ENCODE measurements at regions not wholly inside any gene's neighbourhood (a gene's known extent, or its start where the extent isn't known, plus 50 kb on each side); places are given as distances from the start of the nearest gene placed in this dataset.

DNA sequence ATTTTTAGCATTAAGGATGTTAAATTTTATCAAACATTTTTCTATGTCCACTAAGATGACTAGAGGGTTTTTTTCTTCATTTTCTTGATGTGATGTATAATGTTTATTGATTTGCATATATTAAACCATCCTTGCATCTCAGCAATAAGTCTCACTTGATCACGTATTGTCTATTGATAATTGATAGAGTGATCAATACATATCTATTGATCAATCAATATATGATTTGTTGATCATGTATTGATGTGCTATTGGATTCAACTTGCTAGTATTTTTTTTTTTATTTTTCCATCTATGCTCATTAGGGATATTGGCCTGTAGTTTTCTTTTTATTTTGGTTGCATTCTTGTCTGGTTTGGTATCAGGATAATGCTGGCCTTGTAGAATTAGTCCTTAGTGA is 2202.0 kb downstream of the PCDH9 start:
- H3K4me3 ChIP-seq (ENCODE audit: low read length): no peak overlapping the region
- TF ChIP-seq ZNF274 (IDR thresholded peaks at IDR 0.05; ENCODE audit: low read depth, low read length): no peak

DNA sequence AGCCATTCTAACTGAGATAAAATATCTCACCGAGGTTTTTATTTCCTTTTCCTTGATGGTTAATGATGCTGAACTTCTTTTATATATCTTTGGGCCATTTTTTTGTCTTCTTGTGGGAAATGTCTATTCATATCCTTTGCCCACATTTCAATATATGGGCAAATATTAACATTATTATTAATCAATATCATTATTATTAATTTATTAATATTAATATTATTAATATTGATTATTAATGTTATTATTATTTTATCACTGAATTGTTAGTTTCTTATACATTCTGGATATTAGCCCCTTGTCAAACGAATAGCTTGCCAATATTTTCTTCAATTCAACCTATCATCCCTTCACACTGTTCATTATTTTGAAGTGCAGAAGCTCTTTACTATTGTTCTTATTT is 2203.6 kb downstream of the PCDH9 start:
- H3K4me3 ChIP-seq (ENCODE audit: low read length): no peak overlapping the region
- TF ChIP-seq ZNF274 (IDR thresholded peaks at IDR 0.05; ENCODE audit: low read depth, low read length): no peak

DNA sequence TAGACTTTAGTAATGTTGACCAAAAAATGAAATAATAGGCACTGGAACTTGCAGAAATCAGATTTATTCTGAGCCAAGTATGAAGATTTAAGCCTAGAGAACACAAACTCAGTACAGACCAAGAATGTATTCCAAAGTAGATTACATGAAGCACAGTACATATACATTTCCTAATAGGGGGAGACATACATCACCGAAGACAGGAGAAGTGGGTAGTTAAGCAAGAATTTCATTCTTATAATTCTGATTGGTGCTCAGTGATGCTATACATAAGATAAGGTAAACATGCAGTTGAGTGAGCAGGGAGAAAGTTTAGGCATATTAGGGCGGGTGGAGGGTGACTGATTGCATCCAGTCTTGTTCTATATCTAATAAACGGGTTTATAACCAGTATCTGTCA is 2218.8 kb downstream of the PCDH9 start:
- no peak for TF ChIP-seq ZNF274 (IDR thresholded peaks at IDR 0.05; ENCODE audit: low read depth, low read length)
- H3K4me3 ChIP-seq (ENCODE audit: low read length): no peak overlapping the region

DNA sequence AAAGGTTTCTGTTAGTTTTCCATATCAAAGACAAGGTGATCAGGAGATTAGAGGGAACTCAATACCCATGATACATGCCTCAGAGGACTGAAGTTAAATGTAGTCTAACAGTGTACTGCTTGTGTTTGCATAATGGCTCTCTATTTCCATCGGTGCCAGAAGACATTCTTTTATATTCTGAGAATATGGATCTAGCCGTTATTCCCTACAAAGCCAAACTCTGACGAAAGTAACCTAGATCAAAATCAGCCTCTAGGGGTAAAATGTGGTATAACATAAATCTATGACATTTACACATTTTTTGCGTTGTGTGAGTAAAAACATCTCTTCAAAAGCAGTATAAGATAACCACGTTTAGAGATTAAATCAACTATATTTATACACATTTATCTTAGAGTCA is 2232.7 kb downstream of the PCDH9 start:
- no peak overlapping the region for H3K4me3 ChIP-seq (ENCODE audit: low read length)
- TF ChIP-seq ZNF274 (IDR thresholded peaks at IDR 0.05; ENCODE audit: low read depth, low read length): no peak

DNA sequence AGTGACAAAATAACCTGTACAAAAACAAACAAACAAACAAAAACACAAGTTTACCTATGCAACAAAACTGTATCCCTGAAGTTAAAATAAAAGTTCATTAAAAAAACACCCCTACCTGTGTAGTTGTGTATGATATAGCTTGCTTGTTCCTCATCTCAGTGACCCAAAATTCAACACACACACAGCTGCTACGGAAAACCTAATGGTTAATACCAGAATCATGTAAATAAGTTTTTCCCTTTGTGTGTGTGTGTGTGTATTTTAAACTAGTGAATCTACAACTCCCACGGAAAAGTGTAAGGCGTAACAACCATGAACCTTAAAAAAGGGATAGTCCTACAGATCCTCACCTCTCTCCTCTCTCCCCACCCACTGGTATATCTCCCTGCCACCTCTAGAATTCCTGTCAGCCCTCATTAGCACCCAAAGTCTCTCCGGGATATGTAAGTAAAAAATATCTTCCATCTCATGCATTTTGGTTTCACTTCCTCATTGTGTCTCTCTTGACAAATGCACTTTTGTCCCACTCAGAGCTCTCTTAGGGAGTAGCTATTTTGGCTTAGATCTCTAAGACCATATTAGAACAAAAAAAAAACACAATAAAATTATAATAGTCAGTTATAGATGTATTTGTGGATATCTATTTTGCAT is 2236.5 kb downstream of the PCDH9 start:
- no peak overlapping the region for H3K4me3 ChIP-seq (ENCODE audit: low read length)
- TF ChIP-seq ZNF274 (IDR thresholded peaks at IDR 0.05; ENCODE audit: low read depth, low read length): no peak

DNA sequence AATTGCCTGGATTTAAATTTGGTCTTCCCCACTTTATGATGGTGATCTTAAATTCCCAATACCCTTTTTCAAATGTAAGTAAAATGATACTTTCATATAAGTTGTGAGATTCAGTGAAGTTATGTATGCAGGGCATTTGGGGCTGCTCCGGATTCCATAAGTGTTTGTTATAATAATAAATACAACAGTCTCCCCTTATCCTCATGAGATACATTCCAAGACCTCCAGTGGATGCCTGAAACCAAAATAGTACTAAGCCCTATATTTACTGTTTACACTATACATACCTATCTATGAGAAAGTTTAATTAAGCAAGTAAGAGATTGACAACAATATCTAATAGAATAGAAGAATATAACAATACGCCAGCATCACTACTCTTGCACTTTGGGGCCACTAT is 2237.8 kb downstream of the PCDH9 start:
- H3K4me3 ChIP-seq (ENCODE audit: low read length): no peak overlapping the region
- TF ChIP-seq ZNF274 (IDR thresholded peaks at IDR 0.05; ENCODE audit: low read depth, low read length): no peak

DNA sequence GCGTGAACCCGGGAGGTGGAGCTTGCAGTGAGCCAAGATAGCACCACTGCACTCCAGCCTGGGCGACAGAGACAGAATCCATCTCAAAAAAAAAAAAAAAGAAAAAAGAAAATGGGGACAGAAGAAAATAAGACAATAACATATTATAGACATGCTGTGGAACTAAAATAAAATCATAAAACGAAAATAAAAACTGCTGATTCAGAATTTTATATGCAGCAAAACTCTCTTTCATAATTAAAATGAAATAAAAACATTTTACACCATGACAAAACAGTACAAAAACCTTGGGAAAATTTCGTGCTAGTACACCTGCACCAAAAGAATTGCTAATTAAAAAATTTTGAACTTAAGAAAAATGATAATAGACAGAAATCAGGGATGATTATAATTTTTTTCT is 2245.1 kb downstream of the PCDH9 start:
- no peak for TF ChIP-seq ZNF274 (IDR thresholded peaks at IDR 0.05; ENCODE audit: low read depth, low read length)
- H3K4me3 ChIP-seq (ENCODE audit: low read length): no peak overlapping the region

DNA sequence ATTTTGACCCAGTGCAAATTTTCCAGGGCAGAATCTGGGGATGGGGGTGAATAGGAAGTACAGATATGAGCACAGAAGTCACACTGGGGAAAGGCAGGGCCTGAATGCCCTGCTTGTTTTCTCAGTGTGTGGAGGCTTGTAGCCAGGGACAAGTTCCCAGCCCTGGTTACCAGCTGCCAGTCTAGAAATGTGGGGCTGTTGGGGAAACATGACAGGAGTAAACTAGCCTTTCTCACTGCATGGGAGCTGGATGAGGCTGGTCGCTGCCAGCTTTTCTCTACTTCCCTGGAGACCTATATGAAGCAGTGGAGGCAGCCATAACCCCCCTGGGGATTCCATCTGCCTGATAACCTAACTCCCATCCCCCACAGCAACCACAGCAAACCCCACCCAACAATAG is 2267.7 kb downstream of the PCDH9 start:
- no peak for TF ChIP-seq ZNF274 (IDR thresholded peaks at IDR 0.05; ENCODE audit: low read depth, low read length)
- H3K4me3 ChIP-seq (ENCODE audit: low read length): no peak overlapping the region

DNA sequence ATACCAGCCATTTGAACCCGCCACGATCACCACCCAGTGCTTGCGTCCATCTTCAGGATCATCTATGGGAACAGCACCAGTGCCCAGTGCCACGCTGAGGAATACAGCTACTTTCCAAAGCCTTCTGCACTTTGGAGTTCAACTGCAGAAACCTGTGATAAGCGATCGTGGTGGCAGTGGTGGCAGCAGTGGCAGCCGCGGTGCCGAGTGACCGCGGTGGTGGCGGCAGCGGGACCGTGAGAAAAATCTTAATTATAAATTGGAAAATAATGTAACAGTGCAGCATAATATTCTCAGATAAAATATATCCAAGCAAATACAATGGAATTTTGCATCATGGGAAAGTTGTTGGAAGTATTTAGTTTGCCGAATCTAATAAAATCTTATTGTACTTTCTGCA is 2270.9 kb downstream of the PCDH9 start:
- no peak overlapping the region for H3K4me3 ChIP-seq (ENCODE audit: low read length)
- TF ChIP-seq ZNF274 (IDR thresholded peaks at IDR 0.05; ENCODE audit: low read depth, low read length): no peak

DNA sequence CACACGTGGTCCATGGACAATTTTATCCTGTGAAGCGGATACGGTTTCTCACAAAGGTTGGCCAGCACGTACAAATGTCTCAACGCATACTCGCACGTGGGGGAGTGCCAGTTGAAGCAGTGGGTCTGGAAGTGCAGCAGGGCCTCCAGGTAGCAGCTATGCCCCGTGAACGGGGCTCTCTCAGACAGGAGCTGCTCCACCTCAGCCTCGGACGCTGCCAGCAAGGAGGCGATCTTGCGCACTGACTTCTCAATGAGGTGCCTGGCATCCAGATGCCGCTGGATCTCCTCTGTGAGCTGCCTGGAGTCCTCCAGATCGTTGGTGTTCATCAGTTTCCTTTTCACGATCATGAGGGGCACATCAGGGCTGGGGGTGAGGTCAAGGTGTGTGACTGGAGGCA is 2272.0 kb downstream of the PCDH9 start:
- no peak for TF ChIP-seq ZNF274 (IDR thresholded peaks at IDR 0.05; ENCODE audit: low read depth, low read length)
- no peak overlapping the region for H3K4me3 ChIP-seq (ENCODE audit: low read length)

DNA sequence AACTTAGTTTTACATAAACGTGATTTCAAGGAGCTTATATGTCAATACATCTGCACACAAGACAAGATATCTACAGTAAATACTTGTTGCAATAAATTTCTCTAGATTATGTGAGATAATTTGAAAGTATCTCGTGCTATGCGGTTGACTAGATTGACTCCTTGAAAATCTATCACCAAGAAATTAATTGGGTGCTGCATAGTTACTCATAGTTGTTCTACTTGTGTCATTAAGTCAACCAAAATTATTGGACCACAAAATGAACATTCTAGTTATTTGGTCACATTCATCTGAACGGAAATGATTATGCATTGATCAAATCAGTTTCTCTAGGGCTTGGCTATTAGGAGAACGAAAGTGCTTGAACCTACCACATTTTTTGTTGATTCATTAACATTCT is 2291.5 kb downstream of the PCDH9 start:
- H3K4me3 ChIP-seq (ENCODE audit: low read length): no peak overlapping the region
- no peak for TF ChIP-seq ZNF274 (IDR thresholded peaks at IDR 0.05; ENCODE audit: low read depth, low read length)

DNA sequence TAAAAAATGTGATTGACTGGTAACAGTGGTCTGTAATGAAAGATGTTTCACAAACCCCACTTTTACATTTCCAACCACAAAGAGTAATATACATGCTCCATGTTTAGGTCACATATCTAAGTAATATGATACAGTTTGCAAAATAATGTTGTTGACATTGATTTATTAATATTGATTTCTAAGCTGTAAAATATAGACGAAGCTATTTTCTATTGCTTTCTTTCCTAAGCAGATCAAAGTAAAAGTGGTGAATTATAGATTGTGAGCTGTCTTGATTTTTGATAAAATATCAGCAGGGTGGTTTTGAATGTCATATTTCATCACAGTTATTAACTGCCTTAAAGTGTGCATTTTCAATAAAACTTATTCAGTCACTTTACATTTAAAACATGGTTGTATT is 2292.8 kb downstream of the PCDH9 start:
- TF ChIP-seq ZNF274 (IDR thresholded peaks at IDR 0.05; ENCODE audit: low read depth, low read length): no peak
- H3K4me3 ChIP-seq (ENCODE audit: low read length): no peak overlapping the region

DNA sequence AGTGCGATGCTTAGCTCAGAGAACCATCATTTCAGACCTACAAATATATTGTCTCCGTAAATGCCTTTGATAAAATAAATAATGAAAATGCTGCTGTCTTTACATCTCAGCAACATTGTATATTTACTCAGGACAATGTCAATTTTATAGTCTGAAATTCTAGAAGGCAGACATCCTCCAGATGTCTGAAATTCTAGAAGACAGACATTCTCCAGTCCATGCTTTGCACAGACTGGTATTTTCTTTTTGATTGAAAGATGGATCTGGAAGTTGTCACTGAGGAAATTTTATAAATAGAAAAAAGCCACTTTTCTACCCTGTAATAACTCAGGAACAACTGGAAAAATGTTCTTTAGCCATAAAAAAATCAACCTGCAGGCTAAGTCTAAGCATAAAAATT is 2293.3 kb downstream of the PCDH9 start:
- no peak for TF ChIP-seq ZNF274 (IDR thresholded peaks at IDR 0.05; ENCODE audit: low read depth, low read length)
- no peak overlapping the region for H3K4me3 ChIP-seq (ENCODE audit: low read length)

DNA sequence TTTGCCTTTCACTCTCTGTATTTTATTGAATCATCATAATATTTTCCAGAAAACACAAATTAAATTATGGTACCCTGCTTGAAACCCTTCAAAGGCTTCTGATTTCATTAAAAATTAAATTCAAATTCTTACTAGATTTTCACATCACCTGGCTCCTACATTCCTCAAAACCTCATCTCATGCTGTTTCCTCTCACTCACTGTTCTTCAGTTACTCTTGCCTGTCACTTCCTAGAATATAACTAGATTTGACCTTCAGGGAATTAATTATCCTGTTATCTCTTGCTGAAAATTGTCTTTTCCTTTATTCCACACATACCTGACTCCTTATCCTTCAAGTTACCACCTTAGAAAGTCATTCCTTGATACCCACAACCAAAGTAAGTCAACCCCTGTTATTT is 2294.7 kb downstream of the PCDH9 start:
- H3K4me3 ChIP-seq (ENCODE audit: low read length): no peak overlapping the region
- TF ChIP-seq ZNF274 (IDR thresholded peaks at IDR 0.05; ENCODE audit: low read depth, low read length): no peak

DNA sequence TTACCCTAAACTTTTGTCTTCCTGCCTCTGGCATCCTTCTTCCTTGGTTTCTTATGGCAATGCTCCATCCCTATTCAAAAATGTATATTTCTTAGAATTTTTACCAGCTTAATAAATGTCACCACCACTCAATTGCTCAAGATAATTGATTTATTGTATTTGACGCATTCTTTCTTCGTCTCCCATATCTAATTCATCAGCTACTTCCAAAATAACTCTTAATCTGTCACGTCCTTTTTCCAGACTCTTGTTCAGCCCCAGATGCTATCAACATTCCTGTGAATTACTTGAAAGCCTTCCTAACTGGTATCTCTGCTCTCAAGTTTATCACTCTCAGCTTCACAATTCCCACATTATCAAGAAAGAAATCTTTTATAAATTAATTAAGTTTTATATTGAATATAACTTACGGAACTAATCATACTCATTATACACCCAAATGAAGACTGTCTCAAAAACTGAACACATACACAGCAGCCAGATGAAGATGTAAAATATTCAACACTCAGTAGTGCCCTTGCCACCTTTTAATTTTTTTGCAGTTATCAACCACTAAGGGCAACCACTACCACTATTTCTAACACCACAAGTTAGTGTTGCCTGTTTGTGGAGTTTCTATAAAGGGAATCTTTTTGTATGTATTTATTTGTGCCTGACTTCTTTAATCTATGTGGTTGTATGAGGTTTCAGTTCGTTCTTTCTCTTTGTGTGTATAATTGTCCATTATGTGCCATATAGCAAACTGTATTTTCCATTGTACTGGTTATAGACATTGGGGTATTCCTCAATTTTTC is 2295.4 kb downstream of the PCDH9 start:
- TF ChIP-seq ZNF274 (IDR thresholded peaks at IDR 0.05; ENCODE audit: low read depth, low read length): no peak
- no peak overlapping the region for H3K4me3 ChIP-seq (ENCODE audit: low read length)
